HS-27A (cell line): ENCODE measurements at regions not wholly inside any gene's neighbourhood (a gene's known extent, or its start where the extent isn't known, plus 50 kb on each side); places are given as distances from the start of the nearest gene placed in this dataset.

Experiments
- DNase-seq: peaks from one replicate; pipeline ENCODE4 v3.0.0-alpha.2; 2012; ENCODE audit warnings: low read depth, missing footprints

- DNase-seq, result no peak
Observed at GRCh38 chr10:113420057-113420732, 132.7 kb upstream of the HABP2 start.

DNA sequence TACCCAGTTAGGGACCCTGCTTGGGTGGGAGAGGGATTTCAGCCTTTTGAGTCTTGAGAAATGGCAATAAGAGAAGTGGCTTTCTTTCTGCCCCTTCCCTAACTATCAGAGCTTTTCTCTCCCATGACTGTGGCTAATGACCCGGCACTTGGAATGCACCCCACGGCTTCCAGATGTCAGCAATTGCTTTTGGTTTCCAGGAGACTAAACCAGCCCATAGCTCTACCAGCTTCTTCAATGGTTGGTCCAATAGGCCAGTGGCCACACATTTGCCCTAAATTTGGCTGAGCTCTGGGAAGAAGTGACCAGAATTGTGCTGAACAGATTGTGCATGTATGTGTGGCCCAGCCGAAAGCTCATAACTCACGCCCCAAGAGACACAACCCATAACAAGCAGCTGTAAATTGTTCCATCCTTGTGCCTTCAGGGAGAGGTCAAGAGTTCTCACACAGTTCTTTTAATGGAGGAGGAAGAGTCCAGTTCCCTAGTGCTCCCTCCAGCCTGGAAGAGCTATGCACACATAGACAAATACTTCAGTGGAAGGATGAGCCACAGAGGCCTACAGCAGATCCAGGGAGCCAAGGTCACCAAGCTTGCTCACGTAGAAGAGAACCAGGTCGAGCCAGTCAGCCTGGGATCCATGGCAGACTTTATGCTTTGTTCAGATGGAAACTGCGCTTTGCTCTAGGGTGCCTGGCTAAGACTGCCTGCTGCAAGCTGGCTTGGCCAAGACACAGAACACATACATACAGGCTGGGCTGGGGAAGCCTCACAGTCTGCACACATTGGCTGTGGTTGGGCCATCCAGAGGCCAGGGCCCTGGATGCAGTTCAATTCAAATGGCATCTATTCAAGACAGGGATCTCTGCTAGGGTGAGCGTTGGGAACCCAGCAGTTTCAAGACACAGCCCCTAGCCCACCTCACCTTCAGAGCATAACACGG, 131.8 kb upstream of the HABP2 start:
- DNase-seq, result no peak

DNA sequence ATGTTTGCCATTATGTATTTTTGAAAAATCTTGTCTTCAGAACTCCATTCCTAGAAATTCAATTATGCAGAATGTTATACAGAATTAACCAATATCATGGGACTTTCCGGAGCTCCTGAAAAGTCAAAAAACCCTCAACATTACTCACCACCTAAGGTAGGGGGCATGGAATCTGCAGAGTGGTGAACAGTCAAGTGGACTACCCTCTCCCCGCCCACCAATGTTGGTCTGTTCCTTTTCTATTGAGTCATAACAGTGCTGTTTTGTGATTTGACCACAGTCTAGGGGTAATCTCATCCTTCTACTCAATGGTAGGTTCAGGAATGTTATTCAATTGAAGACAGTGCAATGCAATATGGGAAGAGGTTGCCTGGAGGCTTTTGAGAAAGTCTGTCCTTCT, 130.5 kb upstream of the HABP2 start:
- DNase-seq, result no peak

DNA sequence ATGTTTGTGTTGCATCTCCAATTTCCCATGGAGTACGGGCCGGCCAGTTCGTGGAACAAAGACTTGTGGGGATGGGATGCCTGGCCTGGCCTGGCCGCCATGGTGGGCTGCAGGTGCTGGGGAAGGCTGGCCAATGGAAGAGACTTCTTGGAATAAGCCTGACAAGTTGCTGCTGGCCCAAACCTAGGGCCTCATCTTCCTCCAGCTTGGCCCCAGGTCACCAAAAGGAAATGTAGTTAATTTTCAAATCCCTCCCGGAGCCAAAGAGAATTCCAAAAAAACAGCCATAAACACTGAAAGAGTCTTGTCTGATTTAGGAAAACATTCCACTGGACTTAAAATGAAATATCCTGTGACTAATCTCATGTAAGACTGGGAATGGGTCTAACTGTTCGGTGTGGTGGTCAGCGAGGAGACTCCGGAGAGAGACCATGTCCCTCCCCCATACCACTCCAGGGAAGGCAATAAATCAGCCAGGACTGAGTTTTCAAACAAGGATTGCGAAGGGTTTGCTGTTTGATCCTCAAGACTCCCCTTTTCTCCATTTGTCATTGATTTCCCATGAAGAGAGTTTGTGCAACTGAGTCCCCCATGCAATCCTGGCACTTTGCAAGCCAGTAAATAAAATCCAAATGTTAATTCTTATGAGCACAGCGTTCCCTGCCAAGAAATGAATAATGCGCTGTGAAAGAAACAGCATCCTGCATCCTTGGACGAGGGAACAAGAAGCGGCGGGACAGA, 128.7 kb upstream of the HABP2 start:
- no peak for DNase-seq

- no peak for DNase-seq
Observed at GRCh38 chr10:113425008-113425407, 127.8 kb upstream of the HABP2 start.

DNA sequence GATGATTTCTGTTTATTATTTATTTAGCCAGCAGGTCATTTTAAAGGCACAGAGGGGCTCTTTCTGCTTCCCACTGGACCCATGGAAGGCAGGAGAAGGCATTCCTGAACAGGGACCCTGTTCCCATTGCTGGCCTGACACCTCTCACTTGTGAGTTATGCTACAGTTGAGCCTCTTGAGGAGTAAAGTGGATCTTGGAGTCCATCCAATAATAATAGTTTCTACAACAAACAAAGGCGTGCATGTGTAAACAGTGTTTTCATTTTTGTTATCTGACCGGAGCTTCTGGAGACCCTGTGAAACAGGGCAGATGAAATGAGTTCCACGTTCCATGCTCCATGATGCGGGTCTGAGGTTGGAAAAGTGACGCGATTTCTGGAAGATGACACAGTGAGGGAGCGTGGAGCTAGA, 127.3 kb upstream of the HABP2 start:
- no peak for DNase-seq

GRCh38 chr10:113426181-113426877, 126.5 kb upstream of the HABP2 start:
- DNase-seq, result no peak

- DNase-seq, result no peak
Observed at GRCh38 chr10:113427236-113427735, 125.6 kb upstream of the HABP2 start.

- DNase-seq, result no peak
Observed at GRCh38 chr10:113427811-113428558, 124.9 kb upstream of the HABP2 start.

DNA sequence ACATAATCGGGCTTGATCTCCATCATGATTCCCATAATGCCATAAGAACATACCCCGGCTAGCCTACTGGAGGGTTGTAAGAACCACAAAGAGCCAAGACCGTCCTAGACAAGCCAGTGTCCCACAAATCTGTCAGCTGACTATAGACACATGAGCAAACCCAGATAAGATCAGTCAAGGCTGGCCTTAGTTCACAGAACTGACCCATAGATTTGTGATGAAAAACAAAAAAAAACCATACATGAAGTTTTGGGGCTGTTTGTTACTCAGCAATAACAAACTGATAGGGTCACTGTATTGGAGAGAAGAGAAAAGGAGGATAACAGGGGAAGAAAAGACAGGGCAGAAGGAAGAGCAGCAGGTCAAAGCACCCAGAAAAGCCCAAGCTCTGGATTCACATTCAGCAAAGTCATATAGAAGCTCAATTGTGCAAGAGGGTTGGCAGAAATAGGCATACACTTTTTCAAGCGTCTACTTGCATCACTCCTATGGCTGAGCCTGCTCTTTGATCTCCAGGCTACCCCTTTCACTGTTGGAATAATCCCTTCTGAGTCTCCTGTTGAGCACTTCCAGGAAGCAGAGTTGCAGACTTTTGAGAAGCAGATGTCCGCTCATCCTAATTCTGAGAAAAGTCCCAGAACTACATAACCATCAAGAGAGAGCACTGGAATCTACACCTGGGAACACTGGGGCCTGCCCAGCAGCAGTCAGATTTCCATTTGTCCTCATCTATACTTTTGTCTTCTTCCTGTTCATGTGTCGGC, 122.0 kb upstream of the HABP2 start:
- no peak for DNase-seq

- DNase-seq, result no peak
Observed at GRCh38 chr10:113431398-113432160, 121.3 kb upstream of the HABP2 start.

- DNase-seq, result no peak
Observed at GRCh38 chr10:113433711-113434110, 119.1 kb upstream of the HABP2 start.

DNA sequence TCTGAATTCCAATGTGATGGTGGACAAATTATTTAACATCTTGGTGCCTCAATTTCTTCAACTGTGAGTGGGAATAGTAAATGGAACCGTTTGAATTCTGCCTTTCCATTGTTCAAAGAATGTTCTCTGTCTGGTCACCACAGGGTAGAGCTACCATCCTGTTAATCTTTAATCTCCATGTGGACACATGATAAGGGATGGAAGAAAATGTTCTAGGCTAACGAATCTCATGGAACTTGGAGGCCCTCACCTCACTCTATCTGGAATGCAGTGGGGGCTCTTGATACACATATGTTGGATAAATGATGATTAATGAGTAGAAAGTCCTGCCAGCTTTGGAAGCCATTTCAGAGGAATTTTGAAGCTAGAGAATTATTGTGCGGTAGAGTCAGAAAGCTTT, 118.5 kb upstream of the HABP2 start:
- DNase-seq, result no peak

DNA sequence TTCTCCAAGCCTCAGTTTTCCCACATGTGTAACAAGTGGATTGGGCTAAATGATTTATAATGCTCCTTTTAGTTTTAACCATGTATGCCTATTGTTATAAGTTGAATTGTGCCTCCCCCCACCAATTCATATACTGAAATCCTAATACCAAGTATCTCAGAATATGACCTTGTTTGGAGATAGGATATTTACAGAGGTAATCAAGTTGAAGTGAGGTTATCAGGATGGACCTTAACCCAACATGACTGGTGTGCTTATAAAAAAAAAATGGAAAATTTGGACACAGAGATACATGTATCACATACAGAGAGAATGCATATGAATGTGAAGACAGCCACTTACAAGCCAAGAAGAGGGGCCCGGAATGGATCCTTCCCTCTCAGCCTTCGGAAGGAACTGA, 117.9 kb upstream of the HABP2 start:
- no peak for DNase-seq

DNA sequence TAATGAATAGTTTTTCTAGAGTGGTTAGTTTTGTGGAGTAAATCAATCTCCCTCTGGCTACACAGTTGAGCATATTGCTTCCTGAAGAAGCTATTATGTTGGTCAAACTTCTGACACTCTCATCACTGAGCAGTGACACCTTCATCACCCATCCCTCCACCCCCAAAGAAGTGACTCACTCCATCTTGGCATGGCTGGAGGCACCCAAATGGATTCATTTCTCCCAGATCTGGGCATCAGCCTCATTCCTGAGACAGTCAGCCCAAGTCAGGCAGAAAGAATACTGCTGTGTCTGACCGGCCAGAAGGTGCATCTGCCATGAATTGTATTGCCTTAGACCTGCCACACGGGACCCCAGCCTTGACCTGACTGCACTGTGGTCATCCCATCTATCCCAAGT, 117.0 kb upstream of the HABP2 start:
- no peak for DNase-seq

GRCh38 chr10:113436851-113437250, 116.0 kb upstream of the HABP2 start:
- no peak for DNase-seq

GRCh38 chr10:113438652-113439051, 114.2 kb upstream of the HABP2 start:
- DNase-seq, result no peak

GRCh38 chr10:113441220-113441619, 111.6 kb upstream of the HABP2 start:
- no peak for DNase-seq

DNA sequence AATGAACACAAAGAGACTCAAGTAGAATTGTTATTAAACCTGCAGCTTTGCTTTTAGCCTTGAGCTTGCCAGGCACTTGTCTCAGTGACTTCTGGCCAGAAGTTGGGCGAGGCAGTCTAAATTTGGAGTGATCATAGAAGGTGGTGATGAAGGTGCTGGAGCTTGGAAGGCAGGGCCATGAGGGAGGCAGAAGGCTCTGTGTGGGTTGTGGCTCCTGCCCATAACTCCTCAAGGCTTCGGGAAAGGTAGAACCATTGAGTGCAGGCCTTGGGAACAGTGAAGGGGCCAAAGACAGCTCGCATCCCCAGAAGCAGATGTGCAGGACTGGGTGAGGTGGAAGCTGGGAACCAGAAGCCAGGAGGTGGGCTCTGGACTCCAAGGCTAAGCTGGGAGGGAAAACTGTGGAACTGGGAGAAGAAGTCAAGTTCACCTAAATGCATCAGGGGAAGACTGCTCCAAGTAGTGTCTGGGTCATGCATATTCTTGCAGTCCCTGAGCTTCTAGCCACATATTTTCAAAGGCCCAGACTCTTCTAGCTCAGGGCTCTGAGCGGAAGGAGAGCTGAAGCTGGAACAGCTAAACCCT, 111.1 kb upstream of the HABP2 start:
- no peak for DNase-seq
